Amygdala (tissue), 56 donors: ENCODE measurements at regions not wholly inside any gene's neighbourhood (a gene's known extent, or its start where the extent isn't known, plus 50 kb on each side); places are given as distances from the start of the nearest gene placed in this dataset.
A peak's percentile ranks its signal among the peaks of the same experiment; 100 is the strongest.
"Not testable (repeated sequence)": the region's sequence is repeated elsewhere in the genome, so short reads cannot be mapped to it uniquely, and the experiment has no call there.

ENCODE experiments used
- DNase-seq, 56 donors: peaks; one replicate each; lab custom pipeline; 2025; lab: John Stamatoyannopoulos, UW

- no peak for DNase-seq
Measured at GRCh38 chr18:43341014-43341413, 63.7 kb upstream of the SYT4 start.

DNA sequence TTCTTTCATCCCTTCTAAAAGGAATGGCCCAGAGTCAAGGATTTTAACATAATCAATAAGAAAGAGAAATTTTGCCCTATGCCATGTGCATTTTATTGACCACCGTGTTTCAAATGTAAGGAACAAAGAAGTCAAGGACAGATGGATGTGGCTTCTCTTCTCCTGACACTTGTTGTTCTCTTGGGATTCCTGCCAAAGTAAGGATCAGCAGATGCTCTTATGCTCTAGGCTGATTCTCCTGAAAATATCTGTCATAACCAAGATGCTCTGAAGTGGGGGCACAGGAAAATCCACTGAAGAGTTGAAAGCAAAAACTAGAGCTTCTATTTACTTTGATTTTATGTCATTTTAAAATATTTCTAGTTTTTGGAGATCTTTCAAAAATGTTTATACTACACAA lies 72.9 kb upstream of the SYT4 start:
- DNase-seq, result no peak

DNA sequence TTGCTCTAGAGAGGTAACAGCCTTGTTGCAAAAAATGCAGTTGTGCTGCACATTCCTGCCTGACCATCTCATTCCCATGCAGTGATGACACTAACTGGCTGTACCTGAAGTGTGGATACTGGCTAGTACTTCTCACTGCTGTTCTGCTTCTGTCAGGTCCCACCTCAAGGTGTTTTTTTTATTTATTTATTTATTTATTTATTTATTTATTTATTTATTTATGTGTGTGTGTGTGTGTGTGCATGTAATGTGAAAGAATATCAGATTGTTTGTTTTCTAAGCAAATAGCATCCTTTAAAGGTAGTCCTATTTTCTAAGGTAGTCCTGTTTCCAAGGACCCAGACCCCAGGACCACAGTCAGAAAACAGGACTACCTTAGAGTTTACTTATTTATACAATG lies 87.2 kb upstream of the SYT4 start:
- no peak for DNase-seq

DNA sequence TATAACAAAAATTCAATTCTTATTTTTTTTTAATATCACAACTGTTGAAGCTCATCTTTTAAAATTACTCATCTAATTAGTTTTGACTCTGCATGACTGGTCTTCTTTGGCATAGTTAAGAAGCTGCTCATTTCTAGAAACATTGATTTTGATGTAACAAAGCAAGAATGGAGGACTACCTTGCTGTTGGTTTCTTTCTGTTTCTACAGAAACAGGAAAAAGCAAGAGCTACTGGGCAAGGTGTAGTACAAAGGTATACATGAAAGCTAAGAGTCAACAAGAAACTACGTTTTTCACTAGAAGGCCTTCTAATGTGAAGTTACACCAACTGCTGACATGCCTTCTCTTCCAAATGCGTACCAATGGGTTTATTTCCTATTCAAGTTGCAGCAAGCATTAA lies 90.6 kb upstream of the SYT4 start:
- DNase-seq, result no peak

DNA sequence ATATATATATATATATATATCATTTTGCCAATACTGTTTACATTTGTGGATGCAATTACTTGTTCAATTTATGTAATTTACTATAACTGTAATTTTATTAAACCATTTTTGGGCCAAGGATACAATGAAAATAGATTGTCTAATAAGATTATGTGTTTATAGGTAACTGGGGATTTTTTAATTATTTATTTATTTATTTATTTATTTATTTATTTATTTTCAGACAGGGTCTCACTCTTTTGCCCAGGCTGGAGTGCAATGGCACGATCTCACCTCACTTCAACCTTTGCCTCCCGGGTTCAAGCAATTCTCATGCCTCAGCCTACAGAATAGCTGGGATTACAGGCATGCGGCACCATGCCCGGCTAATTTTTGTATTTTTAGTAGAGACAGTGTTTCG lies 92.0 kb upstream of the SYT4 start:
- DNase-seq, result not testable (repeated sequence)

- DNase-seq, result no peak
Measured at GRCh38 chr18:43372773-43373172, 95.5 kb upstream of the SYT4 start.

GRCh38 chr18:43380104-43380672 lies 102.9 kb upstream of the SYT4 start:
- no peak for DNase-seq

GRCh38 chr18:43382641-43383403 lies 105.5 kb upstream of the SYT4 start:
- no peak for DNase-seq

GRCh38 chr18:43389163-43389562 lies 111.9 kb upstream of the SYT4 start:
- DNase-seq, result no peak

DNA sequence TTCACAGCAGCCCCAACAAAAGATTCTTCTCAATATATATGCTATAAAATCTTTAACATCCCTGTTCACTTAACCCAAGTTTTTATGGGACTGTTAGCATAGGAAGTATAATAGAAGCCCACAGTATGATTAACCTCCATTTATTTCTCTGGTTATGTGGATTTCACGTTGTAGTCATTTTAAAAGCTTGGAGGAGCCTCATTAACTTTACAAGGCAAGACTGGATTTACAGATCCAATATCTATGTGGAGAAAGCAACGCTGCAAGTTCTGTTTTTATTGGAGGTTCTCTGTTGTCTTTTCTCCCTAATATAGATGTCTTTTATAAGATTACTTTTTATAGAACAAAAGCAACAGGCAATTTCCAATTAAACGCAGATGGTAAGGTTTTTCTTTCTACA lies 114.9 kb upstream of the SYT4 start:
- DNase-seq, result no peak

DNA sequence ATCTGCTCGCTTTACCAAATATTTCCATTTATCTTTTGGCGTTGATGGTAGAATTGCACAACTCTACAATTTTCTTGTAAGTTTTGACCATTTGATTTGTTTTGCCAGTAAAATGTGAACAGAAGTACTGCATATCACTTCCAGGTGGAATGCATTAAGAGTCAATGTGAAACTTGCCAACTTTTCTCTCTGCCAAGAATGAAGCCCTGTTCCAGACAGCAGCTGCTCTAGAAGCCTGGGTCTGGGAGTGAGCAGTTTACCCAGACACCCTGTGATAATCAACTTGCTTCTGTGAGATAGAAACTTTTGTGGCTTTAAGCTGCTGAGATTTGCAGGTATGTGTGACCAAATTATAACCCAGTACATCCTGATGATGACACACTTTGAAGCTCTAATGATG lies 115.9 kb upstream of the SYT4 start:
- DNase-seq, result no peak

GRCh38 chr18:43396266-43396665 lies 119.0 kb upstream of the SYT4 start:
- peak in 1 of 56 donors; percentile 10 for DNase-seq

DNA sequence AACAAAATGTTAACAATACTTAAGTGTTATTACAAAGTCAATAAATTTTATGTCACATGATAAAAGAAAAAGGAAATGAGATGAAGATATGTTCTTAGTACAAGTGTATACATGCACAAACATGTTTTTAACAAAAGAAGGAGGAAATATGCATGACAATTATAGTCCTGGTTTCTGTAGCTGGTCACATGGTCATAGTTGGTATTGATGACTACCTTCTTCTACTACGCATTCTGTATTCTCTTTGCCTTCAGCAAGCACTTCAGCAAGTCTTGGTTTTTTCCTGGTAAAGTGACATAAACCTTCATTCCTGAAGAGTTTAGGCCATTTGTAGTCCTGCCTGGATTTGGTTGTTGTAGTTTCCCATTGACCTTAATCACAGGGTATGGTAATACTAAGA lies 121.3 kb upstream of the SYT4 start:
- DNase-seq, result no peak

DNA sequence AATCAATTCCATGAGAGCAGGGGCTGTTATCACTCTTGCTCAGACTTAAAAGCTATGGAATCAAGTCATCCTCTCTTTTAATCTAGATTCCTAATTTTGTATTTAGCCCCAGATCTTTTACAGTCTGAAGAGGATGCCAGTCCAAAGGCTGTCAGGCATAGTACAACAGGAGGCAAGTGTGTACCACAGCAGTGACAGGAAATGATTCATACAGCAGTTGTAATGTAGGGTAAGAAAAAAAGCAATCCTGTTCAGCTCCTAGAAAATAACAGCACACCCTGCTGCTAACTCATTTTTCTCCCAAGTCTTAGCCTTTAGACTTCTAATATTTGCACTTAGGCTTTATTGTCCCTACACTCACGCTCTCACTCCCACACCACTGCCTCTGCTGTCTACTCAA lies 127.8 kb upstream of the SYT4 start:
- DNase-seq, result no peak

- DNase-seq, result no peak
Measured at GRCh38 chr18:43414006-43414405, 136.7 kb upstream of the SYT4 start.

- DNase-seq, result no peak
Measured at GRCh38 chr18:43420091-43420490, 142.8 kb upstream of the SYT4 start.

DNA sequence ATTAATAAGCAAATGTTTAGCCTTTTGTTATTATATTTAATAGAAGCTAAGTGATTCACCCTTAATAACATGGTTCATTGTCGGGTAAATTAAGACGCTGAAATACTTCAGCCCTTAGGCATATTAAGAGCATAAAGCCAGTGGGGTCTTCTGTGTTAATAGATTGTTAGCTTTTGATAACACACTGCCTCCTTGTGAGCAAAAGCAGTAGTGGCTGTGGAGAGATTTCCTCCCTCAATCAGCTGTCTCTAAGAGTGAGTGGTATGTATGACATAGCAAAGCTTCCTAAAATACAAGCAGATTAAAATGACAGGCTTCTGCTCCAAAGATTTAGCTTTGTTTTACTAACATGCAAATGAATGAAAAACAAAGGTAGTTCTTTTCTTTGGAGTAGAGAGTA lies 143.7 kb upstream of the SYT4 start:
- no peak for DNase-seq

DNA sequence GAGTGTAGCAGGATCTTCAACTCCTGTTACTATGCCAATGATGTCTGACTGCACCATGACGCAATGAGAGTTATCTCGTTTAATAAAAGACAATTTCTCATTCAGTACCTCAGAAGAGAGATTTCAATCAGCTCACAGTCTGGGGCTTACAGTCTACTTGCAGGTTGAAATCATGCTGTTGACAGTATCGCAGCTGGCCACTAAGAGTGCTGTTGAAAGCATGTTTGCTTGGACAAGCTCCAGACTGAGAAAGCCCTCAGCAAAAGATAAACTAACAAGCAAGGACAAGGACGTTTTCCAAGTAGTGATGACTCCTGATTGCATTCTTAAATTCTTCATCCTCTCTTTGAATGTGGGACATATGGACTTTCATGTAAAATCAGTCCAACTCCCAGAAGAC lies 145.2 kb upstream of the SYT4 start:
- DNase-seq, result peak in 2 of 56 donors; percentile 0 to 10

- DNase-seq, result no peak
Measured at GRCh38 chr18:43435851-43436250, 158.6 kb upstream of the SYT4 start.

DNA sequence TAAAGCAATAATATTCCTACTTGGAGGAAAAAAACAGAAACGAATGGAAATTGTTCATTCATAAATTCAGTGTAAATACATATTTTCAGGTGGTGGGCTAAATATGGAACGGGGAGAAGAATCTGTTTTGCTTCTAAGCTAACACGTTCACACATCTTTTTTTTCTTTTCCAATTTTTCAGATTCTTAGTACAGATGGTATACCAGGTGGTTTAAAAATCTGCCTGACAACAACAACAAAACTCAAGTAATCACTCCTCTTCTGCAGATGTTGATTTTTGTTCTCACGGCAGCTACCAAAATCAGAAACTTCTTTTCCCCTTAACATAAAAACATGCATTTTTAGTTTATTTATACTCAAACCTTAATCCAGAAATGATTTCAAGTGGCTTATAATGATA lies 164.8 kb upstream of the SYT4 start:
- no peak for DNase-seq

GRCh38 chr18:43442571-43442970 lies 165.3 kb upstream of the SYT4 start:
- peak in 2 of 56 donors; percentile 2 for DNase-seq

DNA sequence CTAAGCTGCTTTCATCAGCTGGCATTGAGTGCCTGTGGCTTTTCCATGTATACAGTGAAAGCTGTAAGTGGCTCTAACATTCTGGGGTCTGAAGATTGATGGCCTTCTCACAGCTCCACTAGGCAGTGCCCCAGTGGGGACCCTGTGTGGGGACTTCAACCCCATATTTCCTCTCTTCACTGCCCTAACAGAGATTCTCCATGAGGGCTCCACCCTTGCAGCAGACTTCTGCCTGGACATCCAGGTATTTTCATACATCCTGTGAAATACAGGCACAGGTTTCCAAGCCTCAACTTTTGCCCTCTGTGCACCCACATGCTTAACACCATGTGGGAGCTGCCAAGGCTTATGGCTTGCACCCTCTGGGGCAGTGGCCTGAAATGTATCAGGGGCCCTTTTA lies 188.2 kb upstream of the SYT4 start:
- no peak for DNase-seq

DNA sequence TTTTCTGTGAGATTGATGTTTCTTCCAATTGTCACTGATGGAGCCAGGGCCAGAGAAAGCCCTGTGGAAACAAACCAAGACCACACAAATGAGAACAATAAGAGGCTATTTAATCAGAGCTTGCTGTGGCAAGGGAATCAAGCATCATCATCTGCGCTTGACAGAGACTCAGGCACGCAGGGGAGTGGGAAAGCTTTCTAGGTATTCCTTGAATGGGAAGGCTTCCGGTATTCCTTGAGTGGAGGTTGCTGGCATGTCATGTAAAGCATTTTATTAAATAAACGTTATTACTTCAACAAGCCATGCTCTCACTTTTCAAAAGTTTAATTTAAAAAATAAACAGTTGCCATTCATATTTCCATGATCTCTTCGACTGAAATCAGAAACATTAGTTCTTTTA lies 194.6 kb upstream of the SYT4 start:
- no peak for DNase-seq
